ENCODE measurements at regions not wholly inside any gene's neighbourhood (a gene's known extent, or its start where the extent isn't known, plus 50 kb on each side); places are given as distances from the start of the nearest gene placed in this dataset.

DNA sequence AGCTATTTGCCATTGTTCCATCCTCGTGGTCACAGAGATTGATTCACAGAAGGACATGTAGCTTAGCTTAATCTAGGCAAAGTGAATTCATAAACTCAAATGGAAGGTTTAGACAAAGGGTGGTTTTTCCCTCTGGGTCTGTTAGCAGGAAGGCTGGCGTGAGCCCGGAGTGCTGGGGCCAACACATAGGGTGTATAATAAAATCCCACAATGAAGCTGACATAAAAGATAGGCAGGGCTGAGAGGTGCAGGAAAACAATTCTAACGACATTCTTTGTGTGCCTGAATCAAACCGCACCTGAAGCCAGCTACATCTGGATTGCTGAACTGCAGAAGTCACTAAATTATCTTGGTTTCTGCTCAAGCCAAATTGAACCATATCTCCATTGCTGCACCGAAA lies 173.9 kb downstream of the MAF start:
- Histone ChIP-seq H3K4me3 (ENCODE audit: low read length) (no peak overlapping the region), H3K4me1 (ENCODE audit: control insufficient read depth, insufficient read depth, low read length) (no peaks in the 10 kb centered on the region), H3K9me3 (ENCODE audit: control insufficient read depth, low read length) (no peaks in the 10 kb centered on the region), H3K27ac (ENCODE audit: low read length) (no peak overlapping the region), H3K27me3 (ENCODE audit: control insufficient read depth, insufficient read depth) (no peaks in the 10 kb centered on the region)
- DNase-seq (no peak), ATAC-seq (no peak)
- intact Hi-C loops (cut with DNase I) = no loop called here
- WGBS = 92% methylated on average over 6 of the region's 6 CpGs

DNA sequence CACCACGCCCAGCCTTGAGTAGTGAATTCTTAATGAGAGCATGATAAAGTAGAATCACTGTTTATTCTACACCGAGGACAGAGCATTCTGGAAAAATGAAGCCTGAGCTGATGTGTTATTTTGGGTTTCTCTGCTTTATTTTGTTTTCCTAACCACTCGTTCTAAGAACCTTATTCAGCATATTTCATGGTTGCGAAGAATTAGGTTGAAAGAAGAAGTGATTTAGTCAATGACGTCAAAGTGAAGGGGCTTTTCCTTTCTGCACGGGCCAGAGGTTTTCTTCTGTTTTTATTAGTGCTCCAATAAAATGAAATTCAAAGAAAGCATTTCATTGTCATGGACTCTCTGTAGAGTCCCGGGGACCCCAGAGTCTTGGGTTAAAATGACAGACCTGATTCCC lies 178.5 kb downstream of the MAF start:
- Histone ChIP-seq H3K4me3 (ENCODE audit: low read length) (no peak overlapping the region), H3K4me1 (ENCODE audit: control insufficient read depth, insufficient read depth, low read length) (peaks cover 2% of the 10 kb centered on the region), H3K27me3 (ENCODE audit: control insufficient read depth, insufficient read depth) (no peaks in the 10 kb centered on the region), H3K9me3 (ENCODE audit: control insufficient read depth, low read length) (no peaks in the 10 kb centered on the region), H3K27ac (ENCODE audit: low read length) (no peak overlapping the region)
- 88% methylated on average over 7 of the region's 7 CpGs for WGBS
- ATAC-seq (no peak), DNase-seq (no peak)
- intact Hi-C loops (cut with DNase I) = no loop called here

DNA sequence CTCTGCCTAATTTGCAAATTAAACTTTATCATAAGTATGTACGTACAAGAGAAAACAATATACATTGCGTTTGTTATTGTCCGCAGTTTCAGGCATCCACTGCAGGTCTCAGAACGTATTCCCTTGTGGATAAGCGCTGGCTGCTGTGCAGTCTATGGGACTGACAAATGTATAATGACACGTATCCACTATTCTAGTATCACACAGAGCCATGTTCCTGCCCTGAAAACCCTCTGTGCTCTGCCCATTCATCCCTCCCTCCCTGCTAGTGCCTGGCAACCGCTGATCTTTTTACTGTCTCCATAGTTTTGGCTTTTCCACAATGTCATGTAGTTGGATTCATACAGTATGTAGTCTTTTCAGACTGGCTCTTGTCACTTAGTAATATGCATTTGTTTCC lies 179.4 kb downstream of the MAF start:
- WGBS = 94% methylated on average over 7 of the region's 7 CpGs

DNA sequence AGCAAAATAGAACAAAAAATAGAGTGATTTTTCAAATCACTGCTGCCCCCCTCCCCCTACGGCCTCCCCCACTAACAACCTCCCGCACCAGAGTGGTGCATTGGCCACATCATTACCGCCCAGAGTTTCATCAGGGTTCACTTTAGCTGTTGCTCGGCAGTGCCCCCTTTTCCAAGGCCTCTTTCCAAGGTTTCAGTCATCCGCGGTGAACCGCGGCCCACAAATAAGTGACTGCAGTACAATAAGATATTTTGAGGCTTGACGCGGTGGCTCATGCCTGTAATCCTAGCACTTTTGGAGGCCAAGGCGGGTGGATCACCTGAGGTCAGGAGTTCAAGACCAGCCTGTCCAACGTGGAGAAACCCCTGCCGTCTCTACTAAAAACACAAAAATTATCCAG lies 180.0 kb downstream of the MAF start:
- H3K27me3 ChIP-seq (ENCODE audit: control insufficient read depth, insufficient read depth) = no peaks in the 10 kb centered on the region
- DNase-seq = no peak
- H3K4me1 ChIP-seq (ENCODE audit: control insufficient read depth, insufficient read depth, low read length) = peaks cover 2% of the 10 kb centered on the region
- H3K9me3 ChIP-seq (ENCODE audit: control insufficient read depth, low read length) = no peaks in the 10 kb centered on the region
- ATAC-seq = no peak
- WGBS = 97% methylated on average over 13 of the region's 13 CpGs
- no peak overlapping the region for H3K4me3 ChIP-seq (ENCODE audit: low read length)
- intact Hi-C loops (cut with DNase I) = no loop called here
- H3K27ac ChIP-seq (ENCODE audit: low read length) = no peak overlapping the region

More for the DNA sequence above, 179.4 kb downstream of the MAF start:
- no peaks in the 10 kb centered on the region for H3K9me3 ChIP-seq (ENCODE audit: control insufficient read depth, low read length)
- H3K4me3 ChIP-seq (ENCODE audit: low read length) = no peak overlapping the region
- H3K4me1 ChIP-seq (ENCODE audit: control insufficient read depth, insufficient read depth, low read length) = peaks cover 2% of the 10 kb centered on the region
- ATAC-seq (no peak), DNase-seq (no peak)
- intact Hi-C loops (cut with DNase I) = no loop called here
- H3K27me3 ChIP-seq (ENCODE audit: control insufficient read depth, insufficient read depth) = no peaks in the 10 kb centered on the region
- no peak overlapping the region for H3K27ac ChIP-seq (ENCODE audit: low read length)

DNA sequence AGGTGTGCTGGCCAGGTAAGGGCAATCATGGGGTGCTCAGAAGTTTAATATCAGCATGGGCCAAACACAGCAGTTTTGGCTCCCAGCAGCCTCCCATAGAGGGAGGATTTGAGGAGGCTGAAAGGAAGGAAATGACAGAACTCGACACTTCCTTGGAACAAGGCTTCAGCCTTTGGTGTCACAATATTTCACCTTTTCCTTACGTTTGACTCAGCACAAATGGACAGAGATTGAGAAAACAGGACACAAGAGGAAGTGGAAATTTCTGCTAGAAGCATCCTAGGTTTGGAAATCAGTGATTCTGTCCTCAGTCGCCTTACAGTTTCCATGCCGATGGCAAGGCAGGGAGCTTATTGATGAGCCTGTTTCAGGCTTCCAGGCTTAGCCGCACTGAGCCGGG lies 181.4 kb downstream of the MAF start:
- ATAC-seq (no peak), DNase-seq (no peak)
- intact Hi-C loops (cut with DNase I) = no loop called here
- Histone ChIP-seq H3K27ac (ENCODE audit: low read length) (no peak overlapping the region), H3K27me3 (ENCODE audit: control insufficient read depth, insufficient read depth) (no peaks in the 10 kb centered on the region), H3K9me3 (ENCODE audit: control insufficient read depth, low read length) (no peaks in the 10 kb centered on the region), H3K4me3 (ENCODE audit: low read length) (no peak overlapping the region), H3K4me1 (ENCODE audit: control insufficient read depth, insufficient read depth, low read length) (peaks cover 2% of the 10 kb centered on the region)
- 71% methylated on average over 6 of the region's 6 CpGs for WGBS

DNA sequence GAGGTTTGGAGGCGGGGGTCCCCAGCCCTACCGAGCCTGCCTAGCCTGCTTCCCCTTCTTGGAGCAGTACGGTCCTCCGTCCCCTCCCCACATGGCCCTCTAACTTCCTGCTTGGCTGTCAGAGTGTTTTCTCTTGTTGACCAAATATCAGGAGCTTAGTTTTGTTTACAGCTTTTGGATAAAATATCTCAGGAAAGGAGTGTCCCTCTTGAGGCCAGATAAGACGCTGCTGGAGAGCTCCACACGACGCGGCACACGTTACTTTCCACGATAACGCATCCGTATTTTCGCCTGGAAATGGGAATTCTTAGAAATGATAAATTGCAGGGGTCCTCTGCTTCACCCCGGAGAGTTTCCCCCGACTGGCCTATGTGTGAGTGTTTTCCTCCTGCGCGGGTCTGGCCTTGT lies 182.9 kb downstream of the MAF start:
- Histone ChIP-seq H3K4me1 (ENCODE audit: control insufficient read depth, insufficient read depth, low read length) (peaks cover 2% of the 10 kb centered on the region), H3K4me3 (ENCODE audit: low read length) (no peak overlapping the region), H3K27me3 (ENCODE audit: control insufficient read depth, insufficient read depth) (no peaks in the 10 kb centered on the region), H3K27ac (ENCODE audit: low read length) (no peak overlapping the region), H3K9me3 (ENCODE audit: control insufficient read depth, low read length) (no peaks in the 10 kb centered on the region)
- DNase-seq (peak in 1 of 3 donors; percentile 56), ATAC-seq (peak; percentile 63 to 68)
- WGBS = 35% methylated on average over 17 of the region's 17 CpGs
- intact Hi-C loops (cut with DNase I) = no loop called here

DNA sequence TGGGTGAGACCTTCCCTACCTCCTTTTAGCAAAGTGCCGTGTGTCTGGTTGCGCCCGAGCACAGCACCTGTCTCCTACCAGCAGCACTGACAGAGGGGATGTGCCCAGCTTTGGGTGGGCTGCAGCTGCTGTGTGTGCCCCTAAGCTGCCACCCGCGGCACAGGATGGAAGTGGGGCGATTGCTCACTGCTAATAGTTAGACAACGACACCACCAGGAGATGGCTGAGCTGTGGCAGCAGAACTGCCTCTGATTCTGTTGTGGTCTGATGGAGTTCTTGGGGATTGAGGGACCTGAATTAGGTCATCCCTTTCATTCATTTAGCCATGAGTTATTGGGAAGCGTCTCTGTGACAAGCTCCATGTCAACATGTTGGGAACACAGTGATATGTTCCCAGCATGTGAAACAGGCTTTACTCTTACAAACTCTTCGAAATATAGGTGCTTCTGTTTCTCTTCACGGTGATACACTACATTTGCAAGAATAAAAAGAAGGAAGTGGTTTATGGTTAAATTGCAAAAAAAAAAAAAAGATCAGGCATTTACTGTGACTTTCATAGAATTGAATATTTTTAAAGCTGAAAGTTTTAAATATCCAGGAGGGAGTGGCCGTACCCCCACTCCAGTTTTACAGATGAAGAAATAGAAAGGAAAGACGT lies 184.4 kb downstream of the MAF start:
- no peaks in the 10 kb centered on the region for H3K27me3 ChIP-seq (ENCODE audit: control insufficient read depth, insufficient read depth)

DNA sequence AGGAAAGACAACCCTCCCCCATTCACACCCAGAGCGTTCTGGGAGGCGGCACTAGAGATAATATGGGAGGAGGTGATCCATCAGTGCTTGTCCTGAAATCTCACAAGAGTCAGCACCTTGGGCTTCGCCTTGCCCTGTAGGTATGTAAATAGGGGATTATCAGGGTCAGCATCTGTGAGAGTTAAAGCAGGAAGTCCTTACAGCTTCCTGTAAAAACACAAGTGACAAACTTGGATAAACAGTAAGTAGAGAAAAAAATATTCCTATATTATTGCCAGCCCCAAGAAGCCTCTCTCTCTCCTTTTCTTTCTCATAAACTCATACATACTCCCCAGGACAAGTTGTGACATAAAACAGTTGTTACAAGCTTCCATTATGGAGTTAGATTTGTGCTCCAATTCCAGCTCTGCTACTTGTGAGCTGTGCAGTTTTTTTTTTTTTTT lies 187.7 kb downstream of the MAF start:
- Histone ChIP-seq H3K27me3 (ENCODE audit: control insufficient read depth, insufficient read depth) (no peaks in the 10 kb centered on the region), H3K4me1 (ENCODE audit: control insufficient read depth, insufficient read depth, low read length) (peaks cover 2% of the 10 kb centered on the region), H3K27ac (ENCODE audit: low read length) (no peak overlapping the region), H3K9me3 (ENCODE audit: control insufficient read depth, low read length) (no peaks in the 10 kb centered on the region), H3K4me3 (ENCODE audit: low read length) (no peak overlapping the region)
- DNase-seq = no peak
- no peak for ATAC-seq
- intact Hi-C loops (cut with DNase I) = no loop called here
- WGBS = 74% methylated on average over 3 of the region's 3 CpGs

More for the DNA sequence above, 184.4 kb downstream of the MAF start:
- Histone ChIP-seq H3K27ac (ENCODE audit: low read length) (no peak overlapping the region), H3K4me1 (ENCODE audit: control insufficient read depth, insufficient read depth, low read length) (peaks cover 2% of the 10 kb centered on the region), H3K9me3 (ENCODE audit: control insufficient read depth, low read length) (no peaks in the 10 kb centered on the region), H3K4me3 (ENCODE audit: low read length) (no peak overlapping the region)
- 84% methylated on average over 12 of the region's 12 CpGs for WGBS
- ATAC-seq = no peak
- intact Hi-C loops (cut with DNase I) = no loop called here
- no peak for DNase-seq

DNA sequence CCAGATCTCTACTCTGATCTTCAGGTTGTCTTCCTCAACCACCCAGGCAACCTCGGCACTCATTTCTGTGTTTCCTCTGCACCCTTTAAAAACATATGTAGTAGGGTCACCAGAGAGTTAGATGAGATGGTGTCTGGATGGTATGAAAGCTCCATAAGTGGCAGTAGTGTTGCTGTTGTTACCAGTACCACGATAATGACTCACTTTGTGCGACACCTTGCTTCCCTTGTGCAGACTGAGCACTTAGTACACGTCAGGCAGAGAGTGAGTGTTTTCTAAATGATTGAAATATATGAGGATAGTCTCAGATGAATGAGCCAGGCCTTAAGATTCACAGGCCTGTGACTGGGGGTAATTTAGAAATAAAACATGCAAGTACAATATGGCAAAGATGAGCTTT lies 188.7 kb downstream of the MAF start:
- no peak overlapping the region for H3K4me3 ChIP-seq (ENCODE audit: low read length)
- 94% methylated on average over 4 of the region's 4 CpGs for WGBS
- H3K27ac ChIP-seq (ENCODE audit: low read length) = no peak overlapping the region
- no peaks in the 10 kb centered on the region for H3K4me1 ChIP-seq (ENCODE audit: control insufficient read depth, insufficient read depth, low read length)
- intact Hi-C loops (cut with DNase I) = no loop called here
- no peaks in the 10 kb centered on the region for H3K27me3 ChIP-seq (ENCODE audit: control insufficient read depth, insufficient read depth)
- ATAC-seq (no peak), DNase-seq (no peak)
- no peaks in the 10 kb centered on the region for H3K9me3 ChIP-seq (ENCODE audit: control insufficient read depth, low read length)

DNA sequence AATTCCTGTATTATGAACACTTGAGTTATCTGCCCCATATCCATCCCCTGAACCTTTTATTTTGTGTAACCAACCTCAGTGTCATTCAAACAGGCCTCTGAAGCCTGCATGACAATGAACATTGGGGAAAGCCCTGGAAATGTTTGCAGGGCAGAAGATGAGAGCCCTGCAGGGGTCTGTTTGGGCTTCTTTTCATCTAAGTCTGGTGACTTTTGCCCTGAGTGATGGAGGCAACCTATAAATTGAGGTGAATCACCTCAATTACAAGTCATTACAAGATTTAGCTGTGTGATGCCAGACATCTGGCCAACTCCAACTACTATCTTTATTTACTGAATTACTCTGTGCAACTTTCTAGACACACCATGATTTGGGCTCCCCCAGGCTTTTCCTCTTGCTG lies 189.2 kb downstream of the MAF start:
- Histone ChIP-seq H3K9me3 (ENCODE audit: control insufficient read depth, low read length) (no peaks in the 10 kb centered on the region), H3K27ac (ENCODE audit: low read length) (no peak overlapping the region), H3K4me3 (ENCODE audit: low read length) (no peak overlapping the region), H3K4me1 (ENCODE audit: control insufficient read depth, insufficient read depth, low read length) (no peaks in the 10 kb centered on the region), H3K27me3 (ENCODE audit: control insufficient read depth, insufficient read depth) (no peaks in the 10 kb centered on the region)
- ATAC-seq (no peak), DNase-seq (no peak)
- intact Hi-C loops (cut with DNase I) = no loop called here

DNA sequence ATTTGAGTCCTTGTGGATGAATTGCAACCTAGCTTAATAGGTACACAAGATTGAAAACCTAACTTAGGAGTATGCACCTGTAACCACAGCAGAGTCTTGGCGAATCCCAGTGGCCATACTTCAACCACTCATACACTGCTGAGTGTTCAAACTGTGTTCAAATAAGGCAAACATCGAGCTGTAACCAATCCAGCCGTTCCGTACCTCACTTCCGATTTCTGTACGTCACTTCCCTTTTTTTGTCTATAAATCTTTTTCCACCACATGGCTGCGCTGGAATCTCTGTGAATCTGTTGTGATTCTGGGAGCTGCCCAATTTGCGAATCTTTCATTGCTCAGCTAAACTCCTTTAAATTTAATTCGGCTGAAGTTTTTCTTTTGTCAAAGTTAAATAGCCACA lies 190.6 kb downstream of the MAF start:
- H3K9me3 ChIP-seq (ENCODE audit: control insufficient read depth, low read length) = peaks cover 2% of the 10 kb centered on the region
- H3K27ac ChIP-seq (ENCODE audit: low read length) = no peak overlapping the region
- H3K4me3 ChIP-seq (ENCODE audit: low read length) = no peak overlapping the region
- 90% methylated on average over 9 of the region's 9 CpGs for WGBS
- H3K27me3 ChIP-seq (ENCODE audit: control insufficient read depth, insufficient read depth) = no peaks in the 10 kb centered on the region
- DNase-seq = no peak
- ATAC-seq = no peak
- H3K4me1 ChIP-seq (ENCODE audit: control insufficient read depth, insufficient read depth, low read length) = no peaks in the 10 kb centered on the region
- intact Hi-C loops (cut with DNase I) = no loop called here

DNA sequence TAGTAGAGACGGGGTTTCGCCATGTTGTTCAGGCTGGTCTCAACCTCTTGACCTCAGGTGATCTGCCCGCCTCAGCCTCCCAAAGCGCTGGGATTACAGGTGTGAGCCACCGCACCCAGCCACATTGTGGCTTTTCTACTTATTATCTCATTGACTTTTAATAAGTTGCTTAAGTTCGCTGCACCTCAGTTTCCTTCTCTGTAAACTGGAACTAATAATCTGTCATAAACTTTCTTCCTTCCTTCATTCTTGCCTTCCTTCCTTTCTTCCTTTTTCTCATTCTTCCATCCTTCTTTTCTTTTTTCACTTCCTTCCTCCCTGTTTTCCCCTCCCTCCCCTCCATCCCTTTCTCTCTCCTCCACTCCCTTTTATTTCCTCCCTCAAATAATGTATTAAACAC lies 192.2 kb downstream of the MAF start:
- Histone ChIP-seq H3K4me1 (ENCODE audit: control insufficient read depth, insufficient read depth, low read length) (no peaks in the 10 kb centered on the region), H3K27me3 (ENCODE audit: control insufficient read depth, insufficient read depth) (no peaks in the 10 kb centered on the region), H3K9me3 (ENCODE audit: control insufficient read depth, low read length) (peaks cover 2% of the 10 kb centered on the region), H3K27ac (ENCODE audit: low read length) (no peak overlapping the region), H3K4me3 (ENCODE audit: low read length) (no peak overlapping the region)
- intact Hi-C loops (cut with DNase I) = no loop called here
- DNase-seq (no peak), ATAC-seq (no peak)
- 96% methylated on average over 6 of the region's 6 CpGs for WGBS

Measured in right cardiac atrium (tissue), 5 donors.